Astrocyte of the cerebellum (primary cell): ENCODE measurements at regions not wholly inside any gene's neighbourhood (a gene's known extent, or its start where the extent isn't known, plus 50 kb on each side); places are given as distances from the start of the nearest gene placed in this dataset.

Experiments
- DNase-seq: peaks from one replicate; pipeline ENCODE4 v3.0.0-alpha.2; 2011; ENCODE audit warnings: low read depth
- H3K4me3 ChIP-seq: 2 replicates; pipeline ENCODE4 v1.5.1; 2011; ENCODE audit warnings: mild to moderate bottlenecking, low read depth, low read length, moderate library complexity
- in situ Hi-C: cut with HindIII; loops from 2 replicates; pipeline ENCODE4 v1.10.0; 2017; ENCODE audit warnings: low sequenced_read_pairs
- TF ChIP-seq, protein P1 (sequence below): IDR thresholded peaks from 2 replicates; pipeline ENCODE4 v1.5.1; 2012; ENCODE audit warnings: low read length, low read depth, moderate library complexity, mild to moderate bottlenecking; ENCODE audit errors: missing control alignments

DNA sequence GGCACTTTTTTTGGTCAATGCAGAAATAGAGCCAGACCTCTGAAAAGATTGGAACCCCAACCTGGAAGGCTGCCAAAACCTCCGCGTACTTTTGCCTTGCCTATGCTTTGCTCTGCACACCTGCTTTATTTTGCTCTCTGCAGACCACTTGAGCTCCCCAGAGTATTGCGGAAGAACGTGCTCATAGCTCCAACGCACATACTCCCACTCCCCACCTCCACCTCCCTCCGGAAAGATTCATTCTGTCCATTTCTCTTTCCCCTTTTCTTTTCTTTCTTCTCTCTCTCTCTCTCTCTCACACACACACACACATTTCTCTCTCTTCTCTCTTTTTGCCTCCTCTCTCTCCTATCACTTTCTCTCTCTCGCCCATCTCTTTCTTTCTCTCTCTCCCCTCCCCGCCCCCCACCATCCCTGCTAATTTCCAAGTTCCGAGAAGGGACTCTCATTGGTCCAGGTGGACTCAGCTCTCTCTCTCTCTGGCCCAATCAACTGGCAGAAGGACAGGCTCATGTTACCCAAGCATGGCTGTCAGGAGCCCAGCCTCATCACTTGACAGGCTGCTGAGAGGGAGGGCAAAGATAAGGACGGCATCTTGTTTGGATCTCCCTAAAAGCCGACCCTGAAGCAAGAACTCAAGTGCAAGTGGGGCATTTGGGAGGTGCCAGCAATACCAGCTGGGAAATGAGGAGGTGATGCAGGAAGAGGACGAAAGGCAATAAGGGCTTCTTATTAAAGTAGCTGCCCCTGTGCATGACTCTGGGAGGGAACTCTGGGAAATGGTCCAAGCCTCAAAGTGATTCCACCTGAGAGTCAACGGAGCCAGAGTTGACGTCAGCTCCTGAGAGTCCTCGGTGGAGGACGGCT is 246.1 kb downstream of the LY86 start:
- TF ChIP-seq, protein P1, sequence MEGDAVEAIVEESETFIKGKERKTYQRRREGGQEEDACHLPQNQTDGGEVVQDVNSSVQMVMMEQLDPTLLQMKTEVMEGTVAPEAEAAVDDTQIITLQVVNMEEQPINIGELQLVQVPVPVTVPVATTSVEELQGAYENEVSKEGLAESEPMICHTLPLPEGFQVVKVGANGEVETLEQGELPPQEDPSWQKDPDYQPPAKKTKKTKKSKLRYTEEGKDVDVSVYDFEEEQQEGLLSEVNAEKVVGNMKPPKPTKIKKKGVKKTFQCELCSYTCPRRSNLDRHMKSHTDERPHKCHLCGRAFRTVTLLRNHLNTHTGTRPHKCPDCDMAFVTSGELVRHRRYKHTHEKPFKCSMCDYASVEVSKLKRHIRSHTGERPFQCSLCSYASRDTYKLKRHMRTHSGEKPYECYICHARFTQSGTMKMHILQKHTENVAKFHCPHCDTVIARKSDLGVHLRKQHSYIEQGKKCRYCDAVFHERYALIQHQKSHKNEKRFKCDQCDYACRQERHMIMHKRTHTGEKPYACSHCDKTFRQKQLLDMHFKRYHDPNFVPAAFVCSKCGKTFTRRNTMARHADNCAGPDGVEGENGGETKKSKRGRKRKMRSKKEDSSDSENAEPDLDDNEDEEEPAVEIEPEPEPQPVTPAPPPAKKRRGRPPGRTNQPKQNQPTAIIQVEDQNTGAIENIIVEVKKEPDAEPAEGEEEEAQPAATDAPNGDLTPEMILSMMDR: no peak

DNA sequence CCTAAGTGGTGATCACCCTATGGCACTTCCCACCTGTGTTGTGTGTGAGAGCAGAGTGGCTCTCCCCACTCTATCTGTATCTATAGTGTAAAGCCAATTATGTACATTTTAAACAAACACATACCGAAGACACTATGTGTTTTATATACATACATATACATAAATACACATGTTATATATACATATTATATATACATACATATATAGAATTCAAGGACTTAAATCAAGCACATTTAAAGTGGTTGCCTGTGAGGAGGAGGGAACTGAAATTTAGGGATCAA is 246.6 kb downstream of the LY86 start:
- in situ Hi-C loops: no loop called here
- no peak overlapping the region for H3K4me3 ChIP-seq
- TF ChIP-seq, protein P1: no peak
- no peak for DNase-seq

More for the DNA sequence above, 246.1 kb downstream of the LY86 start:
- no peak overlapping the region for H3K4me3 ChIP-seq
- in situ Hi-C loops: no loop called here
- DNase-seq: no peak

DNA sequence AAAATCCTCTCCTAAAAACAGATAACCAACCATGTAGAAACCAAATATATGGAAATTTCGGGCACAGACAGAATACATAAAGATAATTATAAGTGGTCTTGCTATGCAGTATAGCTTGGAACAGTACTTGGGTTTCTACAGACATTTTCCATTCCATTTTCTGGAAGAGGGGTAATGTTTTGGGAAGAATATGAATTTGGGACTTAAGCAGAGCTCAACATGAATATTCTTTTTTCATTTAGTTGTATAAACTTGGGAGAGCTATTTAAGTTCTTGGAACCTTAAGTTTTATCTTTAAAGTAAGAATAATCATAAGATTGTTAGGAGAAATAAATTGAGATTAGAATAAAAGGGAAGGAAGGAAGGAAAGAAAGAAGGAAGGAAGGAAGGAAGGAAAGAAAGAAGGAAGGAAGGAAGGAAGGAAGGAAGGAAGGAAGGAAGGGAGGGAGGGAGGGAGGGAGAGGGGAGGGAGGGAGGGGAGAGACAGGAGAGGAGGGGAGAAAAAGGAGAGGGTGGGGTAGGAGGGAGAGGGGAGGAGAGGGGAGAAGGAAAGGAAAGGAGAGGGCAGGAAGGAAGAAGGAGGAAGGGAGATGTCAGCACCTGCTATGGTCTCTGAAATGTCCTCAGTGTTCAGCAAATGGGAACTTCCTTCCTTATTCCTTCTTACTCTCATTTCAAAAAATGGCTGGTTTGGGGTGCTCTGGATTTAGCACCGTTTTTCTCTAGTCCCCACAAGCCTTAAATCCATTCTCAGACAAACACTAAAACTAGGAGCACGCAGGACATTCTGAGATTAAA is 248.3 kb downstream of the LY86 start:
- no peak overlapping the region for H3K4me3 ChIP-seq
- DNase-seq: no peak
- in situ Hi-C loops: no loop called here
- TF ChIP-seq, protein P1: no peak

DNA sequence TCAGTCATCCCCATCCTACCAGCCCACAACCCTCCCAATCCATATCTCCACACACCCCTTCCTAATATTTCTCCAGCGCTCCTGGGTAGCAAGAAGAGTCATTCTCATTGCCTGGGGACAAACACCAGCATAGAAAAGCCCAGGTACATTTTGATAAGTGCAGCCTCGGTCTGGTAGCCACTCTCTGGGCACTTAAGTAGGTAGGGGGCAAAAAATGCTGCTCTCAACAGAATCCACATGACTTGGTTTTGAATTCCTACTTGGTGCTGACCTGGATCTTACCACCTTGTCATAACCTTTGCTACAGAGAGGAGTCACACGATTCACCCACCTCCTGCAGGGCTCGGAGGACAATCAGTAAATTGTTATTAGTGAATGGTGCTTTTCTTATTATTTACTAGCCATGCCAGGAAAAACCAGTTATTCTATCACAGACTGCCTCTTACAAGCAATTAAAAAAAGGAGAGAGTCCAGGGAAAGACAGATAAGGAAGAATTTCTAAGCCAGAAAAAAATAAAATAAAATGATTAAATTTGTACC is 249.1 kb downstream of the LY86 start:
- no peak overlapping the region for H3K4me3 ChIP-seq
- no peak for DNase-seq
- in situ Hi-C loops: no loop called here
- TF ChIP-seq, protein P1: no peak

DNA sequence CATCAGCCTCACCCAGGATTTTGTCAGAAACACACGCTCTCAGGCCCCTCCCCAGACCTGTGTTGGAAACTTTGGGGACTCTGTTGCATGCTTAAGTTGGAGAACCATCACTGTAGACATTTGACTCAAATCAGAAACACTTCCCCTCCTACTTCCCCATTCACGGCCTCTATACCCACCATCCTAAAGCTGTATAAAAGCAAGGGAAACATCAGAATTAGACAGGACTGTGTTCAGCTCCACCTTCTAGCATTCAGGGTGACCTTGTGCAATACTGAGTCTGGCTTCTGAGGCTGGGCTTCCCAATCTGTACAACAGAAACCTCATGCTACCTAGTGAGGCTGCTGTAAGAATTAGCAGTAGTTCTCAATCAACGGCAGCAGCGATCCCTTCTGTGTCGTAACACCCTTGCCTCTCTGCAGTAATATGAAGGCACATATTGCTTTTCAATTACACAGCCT is 252.3 kb downstream of the LY86 start:
- in situ Hi-C loops: no loop called here
- DNase-seq: no peak
- no peak overlapping the region for H3K4me3 ChIP-seq
- TF ChIP-seq, protein P1: no peak

DNA sequence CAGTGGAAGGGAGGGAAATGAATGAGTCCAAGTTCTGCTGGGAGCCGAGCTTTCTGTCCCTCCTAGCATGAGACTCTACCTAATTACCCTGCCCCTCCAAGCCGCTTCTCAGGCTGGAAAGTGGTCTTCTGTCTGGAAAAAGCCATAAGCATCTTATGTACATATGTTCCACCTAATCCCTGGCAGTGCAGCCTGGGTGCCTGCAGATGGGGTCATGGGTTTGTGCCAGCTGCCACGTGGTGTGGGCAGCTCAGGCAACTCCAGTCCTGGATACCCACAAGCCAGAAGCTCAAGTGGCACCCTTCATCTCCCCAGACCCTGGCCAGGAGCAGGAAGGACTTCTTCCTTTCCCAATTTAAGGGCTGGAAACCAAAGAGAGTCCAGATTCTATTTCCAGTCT is 253.1 kb downstream of the LY86 start:
- in situ Hi-C loops: no loop called here
- no peak overlapping the region for H3K4me3 ChIP-seq
- DNase-seq: no peak
- TF ChIP-seq, protein P1: no peak
